Liver (tissue), 8 donors: ENCODE measurements at regions not wholly inside any gene's neighbourhood (a gene's known extent, or its start where the extent isn't known, plus 50 kb on each side); places are given as distances from the start of the nearest gene placed in this dataset.

Experiments used
- DNase-seq: peaks from one replicate; pipeline ENCODE4 v3.0.0-alpha.2; 2017; ENCODE audit warnings: low spot score
- H3K27ac ChIP-seq, 2 donors: one replicate each; pipeline ENCODE4 v1.7.0; 2013; ENCODE audit warnings: inconsistent platforms in 2 of 2, low read length in 2 of 2, control low read depth in 1 of 2, low read depth in 1 of 2, mild to moderate bottlenecking in 1 of 2
- H3K27me3 ChIP-seq, 4 donors: one replicate each; pipeline versions ENCODE4 v1.6.1 to v1.7.0; 2013; ENCODE audit warnings: low read length in 3 of 4, inconsistent platforms in 1 of 4, mild to moderate bottlenecking in 1 of 4, moderate library complexity in 1 of 4; ENCODE audit not compliant: control insufficient read depth in 4 of 4, insufficient read depth in 4 of 4
- H3K36me3 ChIP-seq, 4 donors: one replicate each; pipeline versions ENCODE4 v1.6.1 to v1.7.0; 2013; ENCODE audit warnings: low read length in 3 of 4, mild to moderate bottlenecking in 3 of 4, low read depth in 1 of 4, moderate library complexity in 1 of 4; ENCODE audit not compliant: control insufficient read depth in 4 of 4, insufficient read depth in 3 of 4
- H3K4me1 ChIP-seq, 4 donors: one replicate each; pipeline versions ENCODE4 v1.6.1 to v1.7.0; 2013; ENCODE audit warnings: low read length in 3 of 4, mild to moderate bottlenecking in 3 of 4, moderate library complexity in 1 of 4; ENCODE audit not compliant: control insufficient read depth in 4 of 4, insufficient read depth in 4 of 4
- H3K4me3 ChIP-seq, 3 donors: one replicate each; pipeline versions ENCODE4 v1.6.1 to v1.7.0; 2013; ENCODE audit warnings: low read length in 3 of 3, control low read depth in 1 of 3, low read depth in 1 of 3, mild to moderate bottlenecking in 1 of 3
- H3K9ac ChIP-seq, 2 donors: one replicate each; pipeline ENCODE4 v1.7.0; 2013; ENCODE audit warnings: low read length in 2 of 2, mild to moderate bottlenecking in 2 of 2, moderate library complexity in 2 of 2, control low read depth in 1 of 2, low read depth in 1 of 2
- H3K9me3 ChIP-seq, 4 donors: one replicate each; pipeline versions ENCODE4 v1.6.1 to v1.7.0; 2013; ENCODE audit warnings: low read length in 3 of 4; ENCODE audit not compliant: control insufficient read depth in 4 of 4
- ATF3 ChIP-seq: IDR thresholded peaks from 2 replicates; pipeline ENCODE4 v1.6.1; 2016; ENCODE audit warnings: antibody characterized with exemption
- CTCF ChIP-seq: fragments of 150-350 bp; IDR thresholded peaks from 2 replicates; pipeline ENCODE4 v1.5.1; 2017; ENCODE audit warnings: improper control_type of control experiment, low read depth, low read length; ENCODE audit not compliant: missing input control
- EGR1 ChIP-seq, 2 donors: IDR thresholded peaks; 2 replicates each; pipeline ENCODE4 v1.6.1; 2016 to 2018; ENCODE audit warnings: antibody characterized with exemption in 2 of 2, low read depth in 2 of 2
- FOXA1 ChIP-seq: IDR thresholded peaks from 2 replicates; pipeline ENCODE4 v1.6.1; 2016; ENCODE audit warnings: antibody characterized with exemption
- FOXA2 ChIP-seq: IDR thresholded peaks from 2 replicates; pipeline ENCODE4 v1.6.1; 2016; ENCODE audit warnings: antibody characterized with exemption
- GABPA ChIP-seq, 2 donors: IDR thresholded peaks in 1 of 2; conservative IDR thresholded peaks in 1 of 2; 2 replicates each; pipeline ENCODE4 v1.6.1; 2016; ENCODE audit warnings: antibody characterized with exemption in 2 of 2, mild to moderate bottlenecking in 1 of 2, moderate library complexity in 1 of 2
- HNF4A ChIP-seq, 2 donors: conservative IDR thresholded peaks; 2 replicates each; pipeline ENCODE4 v1.6.1; 2016; ENCODE audit warnings: antibody characterized with exemption in 2 of 2, mild to moderate bottlenecking in 2 of 2
- HNF4G ChIP-seq: IDR thresholded peaks from 2 replicates; pipeline ENCODE4 v1.6.1; 2016; ENCODE audit warnings: antibody characterized with exemption
- JUND ChIP-seq, 2 donors: IDR thresholded peaks; 2 replicates each; pipeline ENCODE4 v1.6.1; 2016; ENCODE audit warnings: antibody characterized with exemption in 2 of 2
- MAX ChIP-seq: IDR thresholded peaks from 2 replicates; pipeline ENCODE4 v1.6.1; 2016; ENCODE audit warnings: antibody characterized with exemption
- NR2F2 ChIP-seq: IDR thresholded peaks from 2 replicates; pipeline ENCODE4 v1.6.1; 2016; ENCODE audit warnings: antibody characterized with exemption
- RAD21 ChIP-seq, 2 donors: IDR thresholded peaks; 2 replicates each; pipeline ENCODE4 v1.6.1; 2016; ENCODE audit warnings: antibody characterized with exemption in 2 of 2, mild to moderate bottlenecking in 2 of 2
- REST ChIP-seq: IDR thresholded peaks from 2 replicates; pipeline ENCODE4 v1.6.1; 2016; ENCODE audit warnings: antibody characterized with exemption, mild to moderate bottlenecking
- RXRA ChIP-seq, 2 donors: IDR thresholded peaks; 2 replicates each; pipeline ENCODE4 v1.6.1; 2017 to 2018; ENCODE audit warnings: antibody characterized with exemption in 2 of 2, mild to moderate bottlenecking in 1 of 2
- SP1 ChIP-seq: IDR thresholded peaks from 2 replicates; pipeline ENCODE4 v1.6.1; 2018; ENCODE audit warnings: antibody characterized with exemption, mild to moderate bottlenecking
- TAF1 ChIP-seq: conservative IDR thresholded peaks from 2 replicates; pipeline ENCODE4 v1.6.1; 2016; ENCODE audit warnings: antibody characterized with exemption, mild to moderate bottlenecking
- YY1 ChIP-seq: IDR thresholded peaks from 2 replicates; pipeline ENCODE4 v1.6.1; 2016; ENCODE audit warnings: antibody characterized with exemption, mild to moderate bottlenecking
- ZBTB33 ChIP-seq: IDR thresholded peaks from 2 replicates; pipeline ENCODE4 v1.6.1; 2016; ENCODE audit warnings: antibody characterized with exemption
- WGBS: extraction: QIAGEN DNeasy Blood & Tissue Kit; methylation state at CpG from one replicate; pipeline ENCODE4 v1.1.7; 2013; 5-methylcytosine and 5-hydroxymethylcytosine counted together
- donor health status: healthy.
- donor health status: healthy.
- donor health status: healthy.
- donor health status: healthy.
- donor health status: healthy.

GRCh38 chr4:152039023-152039481 lies 278.2 kb upstream of the GATB start:
- Histone ChIP-seq H3K4me1 (no peaks in the 10 kb centered on the region), H3K36me3 (no peaks in the 10 kb centered on the region), H3K9me3 (peaks cover 0 to 2% (median 0%) of the 10 kb centered on the region in 4 donors), H3K4me3 (no peak overlapping the region), H3K27ac (no peak overlapping the region), H3K27me3 (no peaks in the 10 kb centered on the region), H3K9ac (no peak overlapping the region)
- 85% methylated on average over 11 of the region's 11 CpGs for WGBS
- DNase-seq, result no peak
- TF ChIP-seq TAF1, result no peak
- no peak for TF ChIP-seq GABPA (IDR thresholded peaks at IDR 0.05 in 1 of 2, conservative IDR thresholded peaks at IDR 0.05 in 1 of 2)
- no peak for TF ChIP-seq CTCF
- no peak for TF ChIP-seq NR2F2
- TF ChIP-seq FOXA1, result no peak
- TF ChIP-seq MAX, result no peak
- TF ChIP-seq RAD21 (IDR thresholded peaks at IDR 0.05), result no peak
- no peak for TF ChIP-seq RXRA (IDR thresholded peaks at IDR 0.05)
- no peak for TF ChIP-seq EGR1 (IDR thresholded peaks at IDR 0.05; ENCODE audit: low read depth in 2 of 2)
- TF ChIP-seq JUND (IDR thresholded peaks at IDR 0.05), result no peak
- TF ChIP-seq YY1, result no peak
- TF ChIP-seq ZBTB33, result no peak
- no peak for TF ChIP-seq SP1
- no peak for TF ChIP-seq HNF4G
- no peak for TF ChIP-seq HNF4A (conservative IDR thresholded peaks at IDR 0.05)
- TF ChIP-seq ATF3, result no peak

GRCh38 chr4:152038238-152038637 lies 277.4 kb upstream of the GATB start:
- Histone ChIP-seq H3K9me3 (no peaks in the 10 kb centered on the region), H3K4me3 (no peak overlapping the region), H3K9ac (no peak overlapping the region), H3K4me1 (no peaks in the 10 kb centered on the region), H3K27ac (no peak overlapping the region), H3K36me3 (no peaks in the 10 kb centered on the region), H3K27me3 (no peaks in the 10 kb centered on the region)
- 77% methylated on average over 3 of the region's 3 CpGs for WGBS
- no peak for DNase-seq
- no peak for TF ChIP-seq ATF3
- TF ChIP-seq GABPA (IDR thresholded peaks at IDR 0.05 in 1 of 2, conservative IDR thresholded peaks at IDR 0.05 in 1 of 2), result no peak
- TF ChIP-seq MAX, result no peak
- no peak for TF ChIP-seq YY1
- no peak for TF ChIP-seq EGR1 (IDR thresholded peaks at IDR 0.05; ENCODE audit: low read depth in 2 of 2)
- TF ChIP-seq FOXA1, result no peak
- TF ChIP-seq JUND (IDR thresholded peaks at IDR 0.05), result no peak
- TF ChIP-seq CTCF, result no peak
- no peak for TF ChIP-seq REST
- TF ChIP-seq FOXA2, result no peak
- no peak for TF ChIP-seq SP1
- TF ChIP-seq ZBTB33, result no peak
- TF ChIP-seq RAD21 (IDR thresholded peaks at IDR 0.05), result no peak
- TF ChIP-seq HNF4A (conservative IDR thresholded peaks at IDR 0.05), result no peak
